ENCODE measurements at regions not wholly inside any gene's neighbourhood (a gene's known extent, or its start where the extent isn't known, plus 50 kb on each side); places are given as distances from the start of the nearest gene placed in this dataset.
"Not testable (repeated sequence)": the region's sequence is repeated elsewhere in the genome, so short reads cannot be mapped to it uniquely, and the experiment has no call there.

DNA sequence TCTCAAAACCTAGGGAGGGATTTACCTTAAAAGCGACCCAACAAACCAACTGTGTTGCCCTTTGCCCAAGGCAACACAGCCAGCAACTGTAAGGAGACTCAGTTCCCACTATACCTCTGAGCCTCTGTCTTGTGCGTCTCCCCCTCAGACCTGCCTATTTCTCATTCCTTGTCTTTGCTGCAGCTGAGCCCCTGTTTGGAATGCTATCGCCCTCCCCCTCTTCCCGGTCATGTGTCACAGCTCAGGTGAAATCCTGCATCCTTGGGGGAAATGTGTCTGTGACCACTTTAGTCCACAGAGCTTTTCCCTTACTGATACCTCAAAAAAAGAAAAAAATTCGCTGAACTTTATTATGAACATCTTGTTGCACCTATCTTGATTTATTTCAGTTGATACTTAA lies 52.0 kb upstream of the LRIG1 start:
- H3K27me3 Mint-ChIP-seq, result peaks cover 33 to 51% of the 10 kb centered on the region in 2 donors

DNA sequence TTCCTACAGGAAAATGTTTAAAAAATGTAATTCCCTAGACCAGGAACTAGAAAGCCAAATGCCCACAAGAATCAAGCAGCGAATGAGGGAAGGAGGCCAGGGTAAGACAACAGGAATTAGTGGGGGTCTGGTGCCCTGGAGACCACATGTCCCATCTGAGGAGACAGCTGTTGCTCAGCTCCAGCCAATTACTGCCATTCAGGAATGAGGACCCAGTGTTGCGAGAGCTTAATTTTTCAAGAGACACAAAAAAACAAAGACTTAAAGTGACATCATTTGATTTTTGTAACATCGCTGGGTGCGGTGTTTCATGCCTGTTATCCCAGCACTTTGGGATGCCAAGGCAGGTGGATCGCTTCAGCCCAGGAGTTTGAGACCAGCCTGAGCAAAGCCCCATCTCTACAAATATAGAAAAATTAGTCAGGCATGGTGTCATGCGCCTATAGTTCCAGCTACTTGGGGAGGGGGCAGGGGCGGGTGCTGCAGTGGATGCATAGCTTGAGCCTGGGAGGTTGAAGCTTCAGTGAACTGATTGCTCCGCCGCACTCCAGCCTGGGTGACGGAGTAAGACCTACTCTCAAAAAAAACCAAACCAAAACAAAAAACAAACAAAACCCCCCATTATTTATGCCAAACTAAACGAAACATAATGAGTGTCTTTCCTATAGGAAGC lies 52.8 kb upstream of the LRIG1 start:
- ATAC-seq (replicated peaks), result no peak
- Mint-ChIP-seq H3K36me3 (no peaks in the 10 kb centered on the region), H3K27me3 (peaks cover 37 to 54% of the 10 kb centered on the region in 2 donors), H3K27ac (no peak overlapping the region), H3K4me1 (peaks cover 12 to 21% of the 10 kb centered on the region in 2 donors), H3K4me3 (no peak overlapping the region), H3K9me3 (no peaks in the 10 kb centered on the region)
- no peak for DNase-seq

More for the DNA sequence above, 52.0 kb upstream of the LRIG1 start:
- DNase-seq, result no peak
- Mint-ChIP-seq H3K4me3 (no peak overlapping the region), H3K4me1 (peaks cover 12 to 21% of the 10 kb centered on the region in 2 donors), H3K27ac (no peak overlapping the region), H3K9me3 (no peaks in the 10 kb centered on the region), H3K36me3 (no peaks in the 10 kb centered on the region)
- no peak for ATAC-seq (replicated peaks)

DNA sequence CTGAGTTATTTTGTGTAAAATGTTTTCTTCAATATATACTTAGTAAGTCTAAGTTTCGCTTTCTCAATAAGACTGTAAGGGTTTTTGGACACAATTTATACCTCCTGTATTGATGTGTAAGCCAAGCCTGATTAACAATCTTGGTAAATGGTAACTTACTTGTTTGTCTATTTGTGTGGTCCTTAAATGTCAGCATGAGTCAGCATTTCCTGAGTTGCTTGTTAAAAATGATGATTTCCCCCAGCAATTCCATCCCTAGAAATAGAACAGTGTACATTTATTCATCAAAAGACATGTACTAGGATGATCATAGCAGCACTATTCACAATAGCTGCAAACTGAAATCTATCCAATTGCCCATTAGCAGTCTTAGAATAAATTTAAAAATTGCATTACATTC lies 53.4 kb upstream of the LRIG1 start:
- Mint-ChIP-seq H3K4me1 (peaks cover 12 to 21% of the 10 kb centered on the region in 2 donors), H3K27ac (no peak overlapping the region), H3K9me3 (peaks cover 0 to 2% of the 10 kb centered on the region in 2 donors), H3K36me3 (no peaks in the 10 kb centered on the region), H3K4me3 (no peak overlapping the region), H3K27me3 (peaks cover 37 to 58% of the 10 kb centered on the region in 2 donors)
- DNase-seq (no peak), ATAC-seq (replicated peaks) (no peak)

DNA sequence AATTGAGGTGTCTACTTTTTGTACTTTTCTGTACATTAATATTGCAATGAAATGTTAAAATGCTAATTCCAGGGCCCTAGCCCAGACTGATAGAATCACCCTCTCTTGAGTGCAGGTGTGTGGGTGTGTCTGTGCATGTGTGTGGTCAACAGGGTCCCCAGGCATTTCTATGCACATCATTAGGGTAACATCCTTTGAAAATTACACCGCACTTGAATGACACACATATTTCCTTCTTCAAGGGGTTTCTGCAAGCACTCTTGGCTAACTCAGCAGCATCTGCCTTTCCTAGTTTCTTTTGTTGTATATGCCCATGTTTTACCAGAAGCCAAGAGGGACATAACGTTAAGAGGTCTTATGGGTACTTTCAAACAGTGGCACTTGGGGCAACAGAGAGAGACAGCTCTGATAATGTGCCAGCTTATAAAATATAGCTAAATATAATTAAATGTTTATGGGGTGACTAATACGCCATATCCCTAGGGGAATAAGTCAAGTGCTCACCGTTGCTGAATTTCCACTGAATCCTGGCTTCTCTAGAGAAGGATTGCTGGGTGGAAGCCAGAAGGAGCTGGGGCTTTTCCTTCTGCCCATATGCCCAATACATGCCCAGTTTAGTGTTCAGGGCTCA lies 54.5 kb upstream of the LRIG1 start:
- Mint-ChIP-seq H3K4me3 (no peak overlapping the region), H3K9me3 (peaks cover 2 to 9% of the 10 kb centered on the region in 2 donors), H3K36me3 (peaks cover 4 to 5% of the 10 kb centered on the region in 2 donors), H3K4me1 (peaks cover 12 to 21% of the 10 kb centered on the region in 2 donors), H3K27me3 (peaks cover 36 to 65% of the 10 kb centered on the region in 2 donors), H3K27ac (no peak overlapping the region)
- ATAC-seq (replicated peaks) (no peak), DNase-seq (no peak)

DNA sequence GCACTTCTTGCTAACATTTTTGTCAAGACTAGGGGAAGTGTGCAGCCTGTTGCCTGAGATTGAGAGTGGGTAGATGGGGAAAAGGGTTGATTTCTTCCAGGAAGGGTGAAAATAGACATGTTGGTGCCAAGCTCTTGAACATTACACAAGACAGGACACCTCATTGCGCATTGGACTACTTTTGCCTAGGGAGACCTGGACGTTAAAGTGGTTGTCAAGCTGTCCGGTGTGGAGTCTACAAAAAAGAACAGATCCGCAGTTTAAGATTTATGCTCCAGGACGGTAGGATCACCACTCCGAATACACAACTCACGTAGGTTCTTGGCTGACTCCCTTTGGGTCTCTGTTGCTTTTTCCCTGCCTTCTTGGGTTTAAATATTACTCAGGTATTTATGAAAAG lies 56.3 kb upstream of the LRIG1 start:
- H3K27me3 Mint-ChIP-seq, result peaks cover 34 to 59% of the 10 kb centered on the region in 2 donors
- H3K4me3 Mint-ChIP-seq, result no peak overlapping the region
- no peak for DNase-seq

DNA sequence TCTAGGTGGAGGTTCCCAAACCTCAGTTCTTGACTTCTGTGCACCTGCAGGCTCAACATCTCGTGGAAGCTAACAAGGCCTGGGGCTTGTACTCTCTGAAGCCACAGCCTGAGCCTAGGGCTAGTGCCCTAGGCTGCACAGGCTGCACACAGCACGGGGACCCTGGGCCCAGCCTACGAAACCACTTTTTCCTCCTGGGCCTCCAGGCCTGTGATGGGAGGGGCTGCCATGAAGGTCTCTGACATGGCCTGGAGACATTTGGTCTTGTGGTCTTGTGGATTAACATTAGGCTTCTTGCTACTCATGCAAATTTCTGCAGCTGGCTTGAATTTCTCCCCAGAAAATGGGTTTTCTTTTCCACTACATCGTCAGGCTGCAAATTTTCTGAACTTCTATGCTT lies 59.1 kb upstream of the LRIG1 start:
- not testable (repeated sequence) for H3K4me3 Mint-ChIP-seq, H3K36me3 Mint-ChIP-seq, H3K4me1 Mint-ChIP-seq

More for the DNA sequence above, 56.3 kb upstream of the LRIG1 start:
- Mint-ChIP-seq H3K36me3 (peaks cover 8 to 9% of the 10 kb centered on the region in 2 donors), H3K27ac (no peak overlapping the region), H3K9me3 (peaks cover 6 to 13% of the 10 kb centered on the region in 2 donors), H3K4me1 (peaks cover 12 to 21% of the 10 kb centered on the region in 2 donors)
- no peak for ATAC-seq (replicated peaks)

DNA sequence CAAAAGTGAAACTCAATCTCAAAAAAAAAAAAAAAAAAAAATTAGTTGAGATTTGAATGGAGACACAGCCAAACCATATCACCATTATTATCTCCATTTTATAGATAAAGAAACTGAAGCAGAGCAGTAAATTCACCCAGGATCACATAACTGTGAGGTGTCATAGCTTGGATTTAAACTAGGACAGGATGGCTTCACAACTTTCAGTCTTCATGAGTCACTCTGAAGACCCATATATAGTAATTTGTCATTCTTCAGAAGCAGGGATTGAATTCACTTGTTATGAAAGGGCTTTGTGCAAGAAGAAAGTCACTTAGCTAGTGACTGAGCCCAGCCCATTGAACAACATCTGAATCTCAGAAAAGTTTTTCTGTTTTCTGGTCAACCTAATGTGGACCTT lies 60.5 kb upstream of the LRIG1 start:
- Mint-ChIP-seq H3K9me3 (peaks cover 6 to 13% of the 10 kb centered on the region in 2 donors), H3K4me3 (no peak overlapping the region), H3K27me3 (peaks cover 21 to 35% of the 10 kb centered on the region in 2 donors), H3K4me1 (no peaks in the 10 kb centered on the region), H3K27ac (no peak overlapping the region), H3K36me3 (peaks cover 8 to 9% of the 10 kb centered on the region in 2 donors)
- ATAC-seq (replicated peaks) (no peak), DNase-seq (no peak)

More for the DNA sequence above, 59.1 kb upstream of the LRIG1 start:
- not testable (repeated sequence) for DNase-seq; H3K27ac Mint-ChIP-seq; ATAC-seq (replicated peaks)
- Mint-ChIP-seq H3K27me3 (peaks cover 22 to 35% of the 10 kb centered on the region in 2 donors), H3K9me3 (peaks cover 6 to 13% of the 10 kb centered on the region in 2 donors)

DNA sequence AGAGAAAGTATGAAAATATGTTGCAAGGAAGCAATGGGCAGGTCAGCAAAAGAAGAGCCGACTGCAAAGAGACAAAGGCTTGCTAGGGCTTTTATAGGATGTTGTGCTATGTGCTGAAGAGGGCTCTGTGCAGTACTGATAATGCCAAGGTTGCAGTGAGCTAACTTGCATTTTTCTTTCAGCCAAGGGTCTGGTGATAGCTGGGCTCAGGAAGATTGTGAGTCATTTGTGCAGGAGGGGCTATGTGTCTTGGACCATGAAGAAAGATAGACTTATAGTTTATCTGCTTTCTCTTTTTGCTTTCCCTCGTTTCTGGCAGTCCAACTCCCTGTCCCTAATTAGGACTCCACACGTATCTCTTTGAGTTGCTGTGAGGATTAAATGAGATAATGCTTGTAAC lies 64.5 kb upstream of the LRIG1 start:
- Mint-ChIP-seq H3K4me1 (no peaks in the 10 kb centered on the region), H3K36me3 (peaks cover 4% of the 10 kb centered on the region in 2 donors), H3K27ac (no peak overlapping the region), H3K9me3 (peaks cover 8 to 9% of the 10 kb centered on the region in 2 donors), H3K4me3 (no peak overlapping the region), H3K27me3 (peaks cover 19 to 39% of the 10 kb centered on the region in 2 donors)
- ATAC-seq (replicated peaks), result no peak
- DNase-seq, result no peak

DNA sequence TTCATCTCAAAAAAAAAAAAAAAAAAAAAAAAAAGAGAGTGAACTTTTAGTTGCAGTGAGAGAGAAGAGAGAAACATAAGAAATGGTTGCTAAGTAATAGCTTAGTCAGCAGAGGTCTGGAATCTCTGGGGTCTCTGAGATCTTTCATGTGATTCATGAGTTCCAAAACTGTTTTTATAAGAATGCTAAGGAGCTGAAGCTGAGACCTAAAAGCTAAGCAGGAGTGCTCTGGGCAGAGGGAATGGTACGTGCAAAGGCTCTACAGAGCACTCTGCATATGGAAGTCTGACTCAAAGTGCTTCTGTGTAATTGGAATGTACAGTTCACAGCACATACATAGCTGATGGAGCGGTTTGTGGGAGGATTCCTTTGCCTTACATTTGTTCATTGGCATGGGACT lies 66.3 kb upstream of the LRIG1 start:
- ATAC-seq (replicated peaks), result no peak
- Mint-ChIP-seq H3K27ac (no peak overlapping the region), H3K9me3 (peaks cover 4 to 5% of the 10 kb centered on the region in 2 donors), H3K27me3 (peaks cover 19 to 47% of the 10 kb centered on the region in 2 donors), H3K4me3 (no peak overlapping the region), H3K36me3 (no peaks in the 10 kb centered on the region), H3K4me1 (no peaks in the 10 kb centered on the region)
- DNase-seq, result no peak

DNA sequence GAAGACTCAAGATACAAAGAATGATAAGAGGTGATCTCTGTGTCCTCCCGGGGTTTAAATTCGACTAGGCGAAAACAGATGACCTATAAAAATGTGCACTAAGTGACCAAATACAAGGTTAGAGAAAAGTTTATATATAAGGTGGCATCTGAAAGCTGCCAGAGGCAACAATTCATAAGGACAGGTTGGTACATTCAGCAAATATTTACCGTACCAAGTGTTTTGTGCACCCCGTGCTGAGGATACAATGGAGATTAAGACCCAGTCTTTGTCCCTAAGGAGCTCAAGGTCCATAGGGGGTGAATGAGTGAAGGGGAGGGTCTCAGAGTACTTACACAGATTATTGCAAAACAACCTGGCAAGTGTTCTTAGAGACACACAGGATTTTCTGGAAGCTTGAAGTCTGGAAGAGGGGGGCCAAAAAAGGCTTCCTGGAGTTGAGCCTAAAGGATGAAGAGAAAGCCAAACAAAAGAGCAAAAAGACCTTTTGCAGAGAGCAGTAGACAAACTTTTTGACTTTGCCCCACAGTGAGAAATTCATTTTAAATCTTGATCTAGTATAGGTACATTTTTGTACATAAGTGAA lies 71.4 kb upstream of the LRIG1 start:
- Mint-ChIP-seq H3K36me3 (no peaks in the 10 kb centered on the region), H3K4me1 (peaks cover 2 to 6% of the 10 kb centered on the region in 2 donors), H3K27ac (no peak overlapping the region), H3K4me3 (no peak overlapping the region), H3K9me3 (peaks cover 4 to 5% of the 10 kb centered on the region in 2 donors), H3K27me3 (peaks cover 47 to 74% of the 10 kb centered on the region in 2 donors)
- DNase-seq (no peak), ATAC-seq (replicated peaks) (no peak)

DNA sequence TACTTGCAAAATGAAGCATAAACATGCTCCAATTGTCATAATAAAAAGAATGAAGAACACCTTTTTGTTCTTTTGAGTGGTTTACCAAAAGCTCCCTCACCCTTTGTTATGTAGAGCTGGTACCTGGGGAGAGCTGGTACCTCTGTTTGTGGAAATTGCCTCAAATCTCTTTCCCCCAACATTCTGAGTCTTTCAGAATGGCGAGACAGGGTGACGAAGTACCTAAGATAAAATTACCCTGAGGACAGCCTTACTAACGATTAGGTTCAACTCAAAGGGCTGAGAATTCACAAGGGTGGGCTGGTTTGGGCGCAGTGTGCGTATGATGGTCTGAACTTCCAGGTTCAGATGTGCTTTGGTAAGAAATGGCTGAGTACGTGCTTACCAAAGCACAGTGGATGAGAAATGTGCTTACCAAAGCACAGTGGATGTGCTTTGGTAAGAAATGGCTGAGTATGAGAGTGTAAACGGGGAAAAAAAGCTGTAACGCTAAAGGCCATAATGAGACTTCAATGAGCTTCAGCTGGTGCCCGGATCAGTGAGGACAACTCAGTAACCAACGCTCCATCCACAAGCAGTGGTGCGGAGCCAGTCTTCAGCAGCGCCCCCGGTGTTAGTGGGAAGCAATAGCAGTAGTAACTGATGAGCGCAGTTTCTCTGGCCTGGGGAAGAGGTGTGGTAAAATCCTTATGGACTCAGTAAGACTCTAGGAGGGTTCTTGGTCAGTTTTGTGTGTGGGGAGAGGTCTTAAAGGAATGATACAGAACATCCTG lies 72.3 kb upstream of the LRIG1 start:
- Mint-ChIP-seq H3K27me3 (peaks cover 48 to 74% of the 10 kb centered on the region in 2 donors), H3K4me3 (no peak overlapping the region)

DNA sequence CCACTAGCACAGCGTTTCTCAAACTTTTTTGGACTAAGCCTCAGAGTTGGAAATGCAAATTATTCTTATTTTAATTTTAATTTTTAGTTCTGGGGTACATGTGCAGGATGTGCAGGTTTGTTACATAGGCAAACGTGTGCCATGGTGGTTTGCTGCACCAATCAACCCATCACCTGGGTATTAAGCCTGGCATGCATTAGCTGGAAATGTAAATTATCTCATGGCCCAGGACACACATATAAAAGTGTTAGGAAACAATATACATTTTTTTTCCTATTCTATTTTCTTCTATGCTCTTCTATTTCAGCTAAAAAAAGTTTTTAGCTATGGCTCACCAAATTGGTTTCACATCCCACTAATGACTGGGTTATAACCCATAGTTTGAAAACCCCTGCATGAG lies 73.3 kb upstream of the LRIG1 start:
- Mint-ChIP-seq H3K4me1 (peaks cover 2 to 6% of the 10 kb centered on the region in 2 donors), H3K36me3 (peaks cover under 1 to 9% of the 10 kb centered on the region in 2 donors), H3K27me3 (peaks cover 53 to 74% of the 10 kb centered on the region in 2 donors), H3K4me3 (no peak overlapping the region), H3K9me3 (peaks cover 7 to 9% of the 10 kb centered on the region in 2 donors), H3K27ac (no peak overlapping the region)
- no peak for ATAC-seq (replicated peaks)
- no peak for DNase-seq

More for the DNA sequence above, 72.3 kb upstream of the LRIG1 start:
- Mint-ChIP-seq H3K27ac (no peak overlapping the region), H3K9me3 (peaks cover 3 to 5% of the 10 kb centered on the region in 2 donors), H3K4me1 (peaks cover 2 to 6% of the 10 kb centered on the region in 2 donors), H3K36me3 (no peaks in the 10 kb centered on the region)
- ATAC-seq (replicated peaks), result no peak
- no peak for DNase-seq

DNA sequence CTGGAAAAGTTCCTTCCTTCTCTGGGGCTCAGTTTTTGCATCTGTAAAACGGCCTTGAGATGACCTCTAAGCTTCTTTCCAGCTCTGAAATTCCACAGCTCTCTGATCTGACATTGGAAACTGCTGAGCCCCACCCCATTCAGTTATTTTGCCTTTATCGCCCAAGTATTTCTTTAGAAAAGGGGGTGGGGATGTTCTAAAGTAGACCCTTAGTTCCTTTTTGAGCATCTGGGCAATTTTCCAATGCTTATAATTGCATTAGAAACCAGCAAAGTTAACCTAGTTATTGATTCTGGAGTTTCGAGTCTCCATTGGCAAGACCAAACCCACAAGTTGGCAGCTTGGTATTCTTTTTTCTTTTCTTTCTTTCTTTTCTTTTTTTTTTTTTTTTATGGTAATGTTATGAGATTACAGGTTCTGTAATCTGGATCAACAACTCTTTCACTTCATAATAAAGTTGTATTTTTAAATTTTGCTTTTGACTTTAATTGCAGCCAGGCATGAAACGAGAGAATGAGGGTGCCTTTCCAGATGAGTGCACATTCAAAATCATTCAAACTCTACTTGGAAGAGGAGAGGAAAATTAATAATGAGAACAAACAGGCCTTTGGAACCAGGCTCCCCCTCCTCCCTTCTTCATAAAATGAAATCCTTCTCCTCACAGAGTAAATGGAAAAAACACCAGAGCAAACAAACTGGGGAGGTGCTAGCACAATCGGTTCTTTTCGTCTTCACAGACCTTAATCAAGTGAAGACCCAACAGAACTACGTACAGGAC lies 76.8 kb upstream of the LRIG1 start:
- H3K9me3 Mint-ChIP-seq, result peaks cover 12 to 19% of the 10 kb centered on the region in 2 donors
- peaks cover 64 to 74% of the 10 kb centered on the region in 2 donors for H3K27me3 Mint-ChIP-seq
- ATAC-seq (replicated peaks) (no peak), DNase-seq (no peak)
- peaks cover 2 to 11% of the 10 kb centered on the region in 2 donors for H3K36me3 Mint-ChIP-seq
- no peak overlapping the region for H3K4me3 Mint-ChIP-seq
- peaks cover 6 to 8% of the 10 kb centered on the region in 2 donors for H3K4me1 Mint-ChIP-seq
- H3K27ac Mint-ChIP-seq, result no peak overlapping the region
